WTC11 (cell line): ENCODE measurements at regions not wholly inside any gene's neighbourhood (a gene's known extent, or its start where the extent isn't known, plus 50 kb on each side); places are given as distances from the start of the nearest gene placed in this dataset.

Experiments used
- AR ChIP-seq: fragments of 250-450 bp; sonication (Bioruptor Pico); IDR thresholded peaks from 2 replicates; pipeline ENCODE4 v1.9.0; 2021; ENCODE audit warnings: mild to moderate bottlenecking
- CREM ChIP-seq: sonication (generic); formaldehyde crosslinking; IDR thresholded peaks from 2 replicates; pipeline ENCODE4 v1.8.1; 2022; ENCODE audit warnings: mild to moderate bottlenecking, missing genetic modification reagents, moderate library complexity
- CTCF ChIP-seq: fragments of 200-600 bp; IDR thresholded peaks from 2 replicates; pipeline ENCODE4 v1.8.0; 2022; ENCODE audit warnings: antibody characterized with exemption
- MAX ChIP-seq: sonication (generic); formaldehyde crosslinking; IDR thresholded peaks from 2 replicates; pipeline ENCODE4 v1.8.0; 2022; ENCODE audit warnings: mild to moderate bottlenecking, missing genetic modification reagents
- ZNF138 ChIP-seq: sonication (generic); formaldehyde crosslinking; conservative IDR thresholded peaks from 2 replicates; pipeline ENCODE4 v1.8.1; 2022; ENCODE audit warnings: mild to moderate bottlenecking, moderate library complexity, missing genetic modification reagents

GRCh38 chr10:43899224-43899959 is 250.7 kb upstream of the ZNF32 start:
- TF ChIP-seq CREM (CRISPR knock-in tag), result no peak
- TF ChIP-seq MAX (CRISPR knock-in tag), result no peak
- TF ChIP-seq CTCF, result no peak
- TF ChIP-seq AR, result no peak
- no peak for TF ChIP-seq ZNF138
